Glomerular visceral epithelial cell (primary cell): ENCODE measurements at regions not wholly inside any gene's neighbourhood (a gene's known extent, or its start where the extent isn't known, plus 50 kb on each side); places are given as distances from the start of the nearest gene placed in this dataset.

ENCODE experiments used
- DNase-seq: peaks from one replicate; pipeline ENCODE4 v3.0.0-alpha.2; 2016; ENCODE audit errors: extremely low spot score

DNA sequence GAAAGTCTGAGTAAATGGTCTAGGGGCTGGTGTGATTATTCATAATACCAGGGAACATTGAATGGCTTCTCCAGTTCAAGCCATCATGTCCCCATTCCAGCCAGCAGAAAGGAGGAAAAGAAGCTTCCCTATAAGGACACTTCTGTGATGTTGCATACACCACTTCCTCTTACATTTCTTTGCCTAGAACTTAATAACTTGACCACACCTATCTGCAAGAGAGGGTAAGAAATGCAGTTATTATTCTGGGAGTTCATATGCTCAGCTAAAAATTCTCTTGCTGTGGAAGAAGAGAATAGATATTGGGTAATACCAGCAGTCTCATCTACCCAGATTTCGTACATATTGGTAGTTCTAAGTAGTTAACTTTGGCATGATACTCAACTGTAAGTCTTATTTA lies 166.1 kb downstream of the SLC28A3 start:
- no peak for DNase-seq

DNA sequence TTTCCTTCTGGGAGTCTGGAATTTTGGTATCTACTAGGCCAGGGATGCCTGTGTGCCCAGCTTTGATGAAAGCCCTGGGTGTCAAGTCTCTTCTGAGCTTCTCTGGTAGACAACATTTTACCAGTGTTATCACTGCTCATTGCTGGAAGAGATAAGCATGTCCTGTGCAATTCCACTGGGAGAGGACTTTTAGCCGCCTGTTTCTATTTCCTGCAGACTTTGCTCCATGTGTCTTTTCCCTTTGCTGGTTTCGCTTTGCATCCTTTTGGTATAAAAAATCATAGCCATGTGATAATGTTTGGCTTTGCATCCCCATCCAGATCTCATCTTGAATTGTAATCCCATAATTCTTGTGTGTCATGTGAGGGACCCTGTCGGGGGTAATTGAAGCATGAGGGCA lies 163.2 kb downstream of the SLC28A3 start:
- no peak for DNase-seq

DNA sequence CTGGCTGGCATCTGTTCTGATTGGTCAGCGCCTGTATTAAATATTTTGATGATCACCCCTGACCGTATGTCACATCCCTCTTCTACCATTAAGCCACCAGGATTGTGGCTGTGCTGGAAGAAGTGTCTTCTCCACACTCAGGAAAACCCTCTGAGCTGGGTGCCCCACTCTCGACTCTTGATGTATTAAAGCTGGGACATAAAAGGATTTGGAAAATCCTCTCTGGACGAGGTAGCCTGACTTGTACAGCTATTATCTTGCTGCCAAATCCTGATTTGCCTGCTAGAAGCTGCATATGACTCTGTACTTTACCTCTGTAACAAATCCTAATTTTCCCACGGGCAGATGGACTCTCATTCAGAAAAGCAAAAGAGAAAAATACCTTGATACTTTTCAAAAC lies 161.0 kb downstream of the SLC28A3 start:
- DNase-seq: no peak

DNA sequence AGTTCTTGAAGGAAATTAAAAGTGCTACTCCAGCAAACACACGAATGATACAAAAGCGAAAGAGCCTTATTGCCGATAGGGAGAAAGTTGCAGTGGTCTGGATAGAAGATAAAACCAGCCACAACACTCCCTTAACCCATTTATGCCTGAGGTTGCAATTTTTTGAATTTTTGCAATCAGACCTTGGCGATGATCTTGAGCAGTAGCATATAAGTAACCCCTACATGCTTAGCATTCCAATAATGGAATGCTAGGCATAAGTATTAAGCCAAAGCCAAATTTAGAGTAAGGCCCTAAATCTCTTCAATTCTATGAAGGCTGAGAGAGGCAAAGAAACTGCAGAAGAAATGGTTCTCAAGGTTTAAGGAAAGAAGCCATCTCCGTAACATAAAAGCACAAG lies 153.5 kb downstream of the SLC28A3 start:
- no peak for DNase-seq

DNA sequence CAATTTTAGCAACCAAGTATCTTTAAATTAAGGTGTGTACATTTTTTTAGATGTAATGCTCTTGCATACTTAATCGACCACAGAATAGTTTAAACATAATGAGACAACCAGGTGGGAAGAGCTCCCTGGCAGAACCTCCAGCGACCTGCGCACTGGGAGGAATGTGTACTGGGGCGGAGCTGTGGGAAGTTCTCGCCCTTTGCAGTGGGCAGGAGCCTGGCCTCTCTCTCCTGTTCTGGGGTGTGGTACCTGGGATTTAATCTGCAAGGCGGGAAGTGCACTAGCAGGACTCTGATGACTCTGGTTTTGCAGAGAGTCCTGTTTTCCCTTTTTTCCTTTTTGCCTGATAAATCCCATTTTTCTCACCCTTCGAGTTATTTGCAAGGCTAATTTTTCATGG lies 150.7 kb downstream of the SLC28A3 start:
- no peak for DNase-seq

DNA sequence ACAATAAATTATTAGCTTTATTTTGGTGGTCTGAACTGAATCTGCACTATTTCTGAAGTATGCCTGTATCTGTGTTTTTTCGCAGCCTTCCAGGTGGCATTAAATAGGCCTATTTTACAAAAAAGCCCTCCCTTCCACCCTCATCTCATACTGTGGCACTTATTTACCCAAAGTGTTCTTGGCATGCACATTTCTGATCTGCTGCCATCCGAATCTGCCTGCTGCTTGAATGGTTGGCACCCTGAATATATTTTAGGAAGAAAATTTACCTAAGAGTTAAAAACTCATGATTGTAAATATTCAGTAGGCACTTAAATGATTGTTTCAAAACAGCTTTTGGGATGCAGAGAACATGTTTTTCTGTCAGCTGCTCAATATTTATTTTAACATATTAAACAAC lies 150.1 kb downstream of the SLC28A3 start:
- no peak for DNase-seq

DNA sequence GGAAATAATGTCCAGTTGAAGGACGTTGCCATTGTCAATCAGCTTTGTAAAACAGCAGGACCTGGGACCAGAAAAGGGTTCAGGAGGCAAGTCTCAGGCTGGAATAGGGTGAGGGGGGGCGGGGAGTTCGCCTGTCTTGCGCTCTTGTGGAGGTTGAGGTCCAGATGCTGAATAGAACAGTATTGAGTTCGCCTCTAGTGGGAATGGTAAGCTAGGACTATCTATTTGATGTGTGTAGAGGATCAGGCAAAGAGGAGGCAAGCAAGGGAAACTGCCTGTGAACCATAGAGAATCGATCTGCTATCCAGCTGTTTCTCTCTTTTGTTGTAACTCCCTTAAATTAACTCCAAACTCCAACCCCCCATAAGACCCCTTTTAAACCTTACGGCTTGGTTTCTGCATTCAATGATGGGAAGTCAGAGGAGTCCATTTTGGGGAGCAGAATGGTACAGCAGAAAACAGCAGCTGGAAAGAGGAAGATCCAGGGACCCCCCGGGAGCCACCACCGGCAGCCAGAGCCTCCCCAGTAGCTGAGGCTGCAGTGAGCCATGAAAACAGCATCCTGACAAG lies 133.7 kb downstream of the SLC28A3 start:
- DNase-seq: no peak

DNA sequence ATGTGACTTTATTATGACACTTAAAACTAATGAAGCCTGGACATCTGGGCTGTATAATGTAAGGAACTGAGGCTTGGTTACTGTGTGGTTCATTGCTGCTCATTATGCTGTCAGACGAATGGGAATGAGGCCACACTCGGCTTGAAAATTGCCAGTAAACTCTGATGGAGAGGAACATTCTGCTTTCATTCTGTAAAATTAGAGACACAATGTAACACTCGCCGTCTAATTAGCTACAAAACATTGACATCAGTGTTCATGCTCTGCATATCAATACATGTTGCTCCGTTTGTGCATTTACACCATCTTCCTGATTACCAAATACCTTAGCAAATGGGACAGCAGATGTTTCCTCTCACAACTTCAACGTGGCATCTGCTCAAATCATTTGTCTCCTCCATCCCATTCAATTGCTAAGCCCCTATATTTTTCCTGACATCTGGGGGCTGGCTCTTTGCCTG lies 133.0 kb downstream of the SLC28A3 start:
- no peak for DNase-seq

DNA sequence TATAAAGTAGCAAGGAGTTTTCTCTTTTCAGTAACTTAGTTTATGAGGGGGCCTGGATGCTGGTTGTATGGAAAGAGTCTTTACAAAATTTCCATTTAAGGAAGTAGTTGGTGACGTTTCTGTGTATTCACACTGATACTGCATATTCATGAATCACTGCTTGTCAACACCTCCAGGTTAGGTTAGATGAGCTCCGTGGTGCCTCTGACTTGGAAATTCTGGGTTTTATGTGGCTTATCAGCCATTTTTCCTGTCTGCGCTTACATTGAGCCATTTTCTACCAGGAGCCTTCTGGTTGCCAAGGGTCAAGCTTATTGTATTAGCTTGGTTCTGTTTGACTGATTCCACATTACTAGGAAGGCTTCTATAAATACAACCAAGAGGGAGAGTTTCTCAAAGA lies 128.3 kb downstream of the SLC28A3 start:
- DNase-seq: no peak

DNA sequence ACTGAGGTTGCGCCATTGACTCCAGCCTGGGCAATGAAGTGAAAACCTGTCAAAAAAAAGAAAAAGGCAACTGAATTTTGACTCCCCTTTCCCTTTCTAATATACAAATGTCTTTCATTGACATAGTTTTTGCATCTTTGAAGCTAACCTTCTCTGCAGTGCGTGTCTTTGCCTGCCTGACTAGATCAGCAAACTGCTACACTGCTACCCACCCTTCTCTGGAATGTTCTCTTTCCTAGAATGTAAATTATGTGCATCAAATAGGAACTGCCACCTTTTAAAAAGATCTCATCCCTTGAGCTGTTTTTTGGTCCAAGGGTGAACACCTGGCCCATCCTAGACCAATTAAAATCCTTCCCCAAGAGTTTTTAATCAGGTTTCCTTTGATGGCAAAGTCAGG lies 127.6 kb downstream of the SLC28A3 start:
- no peak for DNase-seq

DNA sequence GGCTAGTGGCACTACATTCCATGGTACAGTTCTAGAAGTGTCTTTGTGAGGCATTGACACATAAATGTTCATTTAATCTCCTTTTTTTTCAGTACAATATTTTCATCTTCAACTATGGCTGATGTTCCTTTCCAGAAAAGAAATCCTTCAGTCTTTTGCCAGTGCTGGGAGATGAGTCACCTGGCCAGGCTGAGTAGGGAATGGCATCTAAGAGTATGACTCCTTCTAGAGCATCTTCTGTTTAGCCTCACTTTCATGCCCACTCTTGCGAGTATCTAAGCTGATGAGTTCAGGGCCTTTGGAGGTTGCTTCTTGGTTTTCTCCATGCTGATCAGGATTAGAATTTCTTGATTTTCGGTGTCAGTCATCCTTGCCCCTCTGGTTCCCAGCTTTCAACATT lies 124.4 kb downstream of the SLC28A3 start:
- no peak for DNase-seq

DNA sequence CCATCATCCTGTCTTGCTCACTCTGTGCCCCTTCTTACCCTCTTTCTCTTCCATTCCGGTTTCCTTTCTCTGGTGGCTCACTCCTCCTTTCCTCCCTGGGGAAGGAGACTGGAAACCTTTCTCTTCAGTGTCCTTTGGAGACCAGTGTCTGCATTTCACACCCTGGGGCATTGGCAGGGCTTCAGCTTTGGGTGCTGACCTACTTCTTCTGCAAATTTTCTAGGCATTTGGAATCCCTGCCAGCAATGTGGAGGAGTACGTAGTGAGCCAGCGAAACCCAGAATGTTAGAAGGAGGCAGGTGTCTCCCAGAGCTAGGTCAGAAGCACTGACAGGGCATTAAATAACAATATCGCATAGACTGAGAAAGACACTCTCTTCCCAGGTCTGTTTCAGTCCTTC lies 122.2 kb downstream of the SLC28A3 start:
- DNase-seq: no peak

DNA sequence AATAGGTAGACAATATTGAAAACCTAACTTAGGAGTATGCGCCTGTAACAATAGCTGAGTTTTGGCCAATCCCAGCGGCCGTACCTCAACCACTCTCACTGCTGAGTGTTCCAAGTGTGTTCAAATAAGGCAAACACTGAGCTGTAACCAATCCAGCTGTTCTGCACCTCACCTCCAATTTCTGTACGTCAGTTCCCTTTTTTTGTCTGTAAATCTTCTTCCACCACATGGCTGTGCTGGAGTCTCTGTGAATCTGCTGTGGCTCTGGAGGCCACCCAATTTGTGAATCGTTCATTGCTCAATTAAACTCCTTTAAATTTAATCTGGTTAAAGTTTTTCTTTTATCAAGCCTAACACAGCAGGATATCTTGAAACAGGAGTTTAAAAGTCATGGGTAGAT lies 116.3 kb downstream of the SLC28A3 start:
- no peak for DNase-seq
